ENCODE measurements at regions not wholly inside any gene's neighbourhood (a gene's known extent, or its start where the extent isn't known, plus 50 kb on each side); places are given as distances from the start of the nearest gene placed in this dataset.

- TF ChIP-seq CTCF (IDR thresholded peaks at IDR 0.05) (no peak), ZFX (IDR thresholded peaks at IDR 0.05; ENCODE audit: borderline replicate concordance) (no peak)
These were observed 68.2 kb upstream of the CCDC190 start for GRCh38 chr1:162929177-162929576.
